K562 (cell line): ENCODE measurements at regions not wholly inside any gene's neighbourhood (a gene's known extent, or its start where the extent isn't known, plus 50 kb on each side); places are given as distances from the start of the nearest gene placed in this dataset.

Experiments
- ATAC-seq: fragments of 200-7000 bp; cut with Tn5 transposase; 3 replicates; pipeline ENCODE4 v1.9.1; 2020; ENCODE audit warnings: moderate library complexity
- BruUV-seq: library from RNA; stranded (reverse); fragments of 400-500 nt; replicated peaks from 2 replicates; lab custom pipeline; 2021; lab: Mats Ljungman, UMichigan
- CTCF ChIA-PET: fragments of 300-600 bp; formaldehyde crosslinking; extraction: SDS; loops from one replicate; lab custom pipeline; 2021; ENCODE audit warnings: low intra/inter-chr PET ratio; lab: Yijun Ruan, JAX
- POLR2A ChIA-PET: fragments of 300-600, 350-650 bp; sonication (Branson Sonifier 250); formaldehyde crosslinking; extraction: SDS; loops from one replicate; lab custom pipeline; 2021; ENCODE audit warnings: antibody characterized with exemption, inconsistent platforms; lab: Yijun Ruan, JAX
- DNase-seq, 4 experiments: peaks; one replicate each; pipeline versions ENCODE4 v3.0.0 to v3.0.0-alpha.2; 2011 to 2018; ENCODE audit warnings: low spot score in 3 of 4, mixed read lengths in 3 of 4; ENCODE audit errors: extremely low read depth in 1 of 4
- FAIRE-seq: peaks from 2 replicates; lab custom pipeline; 2011; peaks lifted over from hg19 to GRCh38; lab: Jason Lieb, UNC
- H2AFZ ChIP-seq: 2 replicates; pipeline ENCODE4 v1.6.0; 2011; ENCODE audit warnings: low read depth, low read length, control low read depth, inconsistent platforms
- H3K27ac ChIP-seq: fragments of 200-600 bp; 3 replicates; pipeline ENCODE4 v1.8.0; 2011; ENCODE audit warnings: low read depth, mild to moderate bottlenecking, control low read depth, inconsistent platforms, low read length, moderate library complexity, mixed read lengths; ENCODE audit errors: extremely low read depth
- H3K27me3 ChIP-seq, 2 experiments: fragments of 300-600 bp in 1 of 2; 2 replicates in 1 of 2; 3 replicates in 1 of 2; pipeline versions ENCODE4 v1.6.0 to v1.8.0; 2011; ENCODE audit warnings: inconsistent platforms in 2 of 2, low read length in 2 of 2, mild to moderate bottlenecking in 1 of 2, mixed read lengths in 1 of 2, moderate library complexity in 1 of 2; ENCODE audit not compliant: control insufficient read depth in 2 of 2, insufficient read depth in 2 of 2
- H3K36me3 ChIP-seq: fragments of 300-600 bp; 3 replicates; pipeline ENCODE4 v1.8.0; 2011; ENCODE audit warnings: mild to moderate bottlenecking, low read length, inconsistent platforms; ENCODE audit not compliant: control insufficient read depth, insufficient read depth
- H3K4me1 ChIP-seq, 2 experiments: fragments of 200-600 bp in 1 of 2; replicated peaks in 1 of 2; 2 replicates in 1 of 2; 3 replicates in 1 of 2; pipeline versions ENCODE4 v1.5.1 to v1.8.0; 2011; ENCODE audit warnings: inconsistent platforms in 2 of 2, low read length in 2 of 2, mild to moderate bottlenecking in 1 of 2, mixed read lengths in 1 of 2, moderate library complexity in 1 of 2; ENCODE audit not compliant: control insufficient read depth in 2 of 2, insufficient read depth in 2 of 2
- H3K4me2 ChIP-seq: 2 replicates; pipeline ENCODE4 v1.6.1; 2011; ENCODE audit warnings: low read length, control low read depth, inconsistent platforms, mixed read lengths; ENCODE audit not compliant: insufficient read depth
- H3K4me3 ChIP-seq: fragments of 200-600 bp; sonication (generic), shearing (Covaris generic); 2 replicates; pipeline ENCODE4 v1.5.1; 2016; ENCODE audit warnings: control low read depth, inconsistent platforms
- H3K79me2 ChIP-seq: fragments of 200-600 bp; 3 replicates; pipeline ENCODE4 v1.8.0; 2011; ENCODE audit warnings: low read length, inconsistent platforms; ENCODE audit not compliant: control insufficient read depth, insufficient read depth
- H3K9ac ChIP-seq, 2 experiments: 2 replicates each; pipeline versions ENCODE4 v1.6.0 to v1.6.1; 2011; ENCODE audit warnings: low read depth in 2 of 2, low read length in 2 of 2, control low read depth in 1 of 2, inconsistent platforms in 1 of 2, mild to moderate bottlenecking in 1 of 2, mixed read lengths in 1 of 2; ENCODE audit not compliant: insufficient read depth in 1 of 2
- H3K9me1 ChIP-seq: one replicate; pipeline ENCODE4 v1.6.0; 2011; ENCODE audit warnings: inconsistent platforms, mild to moderate bottlenecking, low read length, moderate library complexity; ENCODE audit not compliant: control insufficient read depth, insufficient read depth
- H3K9me3 ChIP-seq: replicated peaks from 2 replicates; pipeline ENCODE4 v1.5.1; 2011; ENCODE audit warnings: low read depth, low read length, inconsistent platforms; ENCODE audit not compliant: control insufficient read depth, insufficient read depth
- H4K20me1 ChIP-seq: replicated peaks from 2 replicates; pipeline ENCODE4 v1.6.1; 2011; ENCODE audit warnings: low read length, inconsistent platforms, mixed read lengths; ENCODE audit not compliant: control insufficient read depth, insufficient read depth
- ARID2 ChIP-seq: fragments of 450-650 bp; IDR thresholded peaks from 2 replicates; pipeline ENCODE4 v1.6.1; 2017; ENCODE audit warnings: antibody characterized with exemption, mild to moderate bottlenecking
- GTF2F1 ChIP-seq: IDR thresholded peaks from 2 replicates; pipeline ENCODE4 v1.6.1; 2011; ENCODE audit warnings: low read depth, low read length, improper control_type of control experiment
- MITF ChIP-seq: IDR thresholded peaks from 2 replicates; pipeline ENCODE4 v1.6.1; 2014; ENCODE audit warnings: antibody characterized with exemption
- PML ChIP-seq: IDR thresholded peaks from 2 replicates; pipeline ENCODE4 v1.6.1; 2012; ENCODE audit warnings: low read length, inconsistent platforms
- POLR2AphosphoS2 ChIP-seq: IDR thresholded peaks from 2 replicates; pipeline ENCODE4 v1.6.1; 2012; ENCODE audit warnings: low read length, improper control_type of control experiment
- RFX7 ChIP-seq: fragments of 250-450 bp; sonication (Bioruptor Pico); IDR thresholded peaks from 2 replicates; pipeline ENCODE4 v1.5.1; 2021; ENCODE audit warnings: mild to moderate bottlenecking
- SMAD2 ChIP-seq: fragments of 150-350 bp; IDR thresholded peaks from 2 replicates; pipeline ENCODE4 v1.6.1; 2014; ENCODE audit warnings: low read depth, mild to moderate bottlenecking, low read length
- SREBF2 ChIP-seq: sonication (generic); formaldehyde crosslinking; IDR thresholded peaks from 2 replicates; pipeline ENCODE4 v1.4.0; 2020; ENCODE audit warnings: mild to moderate bottlenecking, missing genetic modification reagents
- TRIM28 ChIP-seq: fragments of 450-650 bp; IDR thresholded peaks from 2 replicates; pipeline ENCODE4 v1.6.1; 2017
- ZBTB9 ChIP-seq: fragments of 450-650 bp; formaldehyde crosslinking; IDR thresholded peaks from 2 replicates; pipeline ENCODE4 v1.4.0; 2020; ENCODE audit warnings: mild to moderate bottlenecking, moderate library complexity
- ZMIZ1 ChIP-seq, 2 experiments: fragments of 150-350 bp in 1 of 2; IDR thresholded peaks; 2 replicates each; pipeline ENCODE4 v1.6.1; 2012 to 2016; ENCODE audit warnings: low read depth in 2 of 2, low read length in 2 of 2, mild to moderate bottlenecking in 1 of 2, moderate library complexity in 1 of 2
- ZNF584 ChIP-seq: fragments of 200-800 bp; sonication (Bioruptor generic); IDR thresholded peaks from 2 replicates; pipeline ENCODE4 v1.6.1; 2016; ENCODE audit warnings: low read depth, mild to moderate bottlenecking, missing genetic modification characterization, missing compliant biosample characterization
- WGBS: fragments of 100-300 bp; shearing (Covaris generic); methylation state at CpG from one replicate; pipeline ENCODE4 v1.1.6; 2016; ENCODE audit warnings: low coverage, mixed read lengths; ENCODE audit not compliant: insufficient coverage; ENCODE audit errors: missing lambda C conversion rate; 5-methylcytosine and 5-hydroxymethylcytosine counted together
- in situ Hi-C: fragments of 300-500 bp; cut with MboI; formaldehyde crosslinking; loops from 4 replicates; pipeline ENCODE4 v1.15.0; 2018; ENCODE audit warnings: inconsistent platforms, mixed read lengths
- intact Hi-C: fragments of 100-400 bp; cut with micrococcal nuclease; formaldehyde crosslinking; loops from 2 replicates; pipeline ENCODE4 v1.14.2; 2022
- TF ChIP-seq, protein P1 (sequence below): fragments of 250-450 bp; sonication (Bioruptor Pico); IDR thresholded peaks from 2 replicates; pipeline ENCODE4 v1.8.0; 2021; ENCODE audit warnings: borderline replicate concordance, mild to moderate bottlenecking, moderate library complexity; ENCODE audit not compliant: poor library complexity, severe bottlenecking

GRCh38 chr19:30854207-30854606 lies 482.0 kb downstream of the ZNF536 start (continued):
- TF ChIP-seq PML, result no peak
- TF ChIP-seq, all 486 proteins: peak for 0

GRCh38 chr19:30853036-30853435 lies 480.9 kb downstream of the ZNF536 start:
- 0% methylated on average over 3 of the region's 3 CpGs for WGBS
- BruUV-seq, result no TSS peak
- intact Hi-C loops, result no loop called here
- ChIA-PET POLR2A (no interaction called here), CTCF (no interaction called here)
- Histone ChIP-seq H3K9me1 (no peaks in the 10 kb centered on the region), H4K20me1 (no peaks in the 10 kb centered on the region; the same call in 1 of the 2 replicates), H3K27me3 (peaks cover 0 to 6% of the 10 kb centered on the region in 2 experiments; a peak in 2 of 5 replicates), H3K4me3 (no peak overlapping the region), H3K9ac (no peak overlapping the region), H3K36me3 (no peaks in the 10 kb centered on the region), H3K79me2 (no peaks in the 10 kb centered on the region), H3K9me3 (no peaks in the 10 kb centered on the region), H3K4me2 (no peak overlapping the region), H2AFZ (no peak overlapping the region), H3K27ac (no peak overlapping the region), H3K4me1 (no peaks in the 10 kb centered on the region)
- FAIRE-seq (no peak), DNase-seq (no peak), ATAC-seq (no peak)
- in situ Hi-C loops, result no loop called here
- no peak for TF ChIP-seq RFX7
- no peak for TF ChIP-seq ARID2
- TF ChIP-seq POLR2AphosphoS2, result no peak
- TF ChIP-seq ZBTB9 (CRISPR knock-in tag), result no peak
- TF ChIP-seq, protein P1, sequence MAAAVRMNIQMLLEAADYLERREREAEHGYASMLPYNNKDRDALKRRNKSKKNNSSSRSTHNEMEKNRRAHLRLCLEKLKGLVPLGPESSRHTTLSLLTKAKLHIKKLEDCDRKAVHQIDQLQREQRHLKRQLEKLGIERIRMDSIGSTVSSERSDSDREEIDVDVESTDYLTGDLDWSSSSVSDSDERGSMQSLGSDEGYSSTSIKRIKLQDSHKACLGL, result no peak
- TF ChIP-seq GTF2F1, result no peak
- no peak for TF ChIP-seq TRIM28
- TF ChIP-seq ZNF584 (CRISPR knock-in tag), result no peak
- no peak for TF ChIP-seq ZMIZ1 (IDR thresholded peaks at IDR 0.05; ENCODE audit: low read depth in 2 of 2, low read length in 2 of 2)
- no peak for TF ChIP-seq SREBF2 (CRISPR knock-in tag)
- no peak for TF ChIP-seq SMAD2
- no peak for TF ChIP-seq MITF
